ENCODE measurements at regions not wholly inside any gene's neighbourhood (a gene's known extent, or its start where the extent isn't known, plus 50 kb on each side); places are given as distances from the start of the nearest gene placed in this dataset.
"Not testable (repeated sequence)": the region's sequence is repeated elsewhere in the genome, so short reads cannot be mapped to it uniquely, and the experiment has no call there.

DNA sequence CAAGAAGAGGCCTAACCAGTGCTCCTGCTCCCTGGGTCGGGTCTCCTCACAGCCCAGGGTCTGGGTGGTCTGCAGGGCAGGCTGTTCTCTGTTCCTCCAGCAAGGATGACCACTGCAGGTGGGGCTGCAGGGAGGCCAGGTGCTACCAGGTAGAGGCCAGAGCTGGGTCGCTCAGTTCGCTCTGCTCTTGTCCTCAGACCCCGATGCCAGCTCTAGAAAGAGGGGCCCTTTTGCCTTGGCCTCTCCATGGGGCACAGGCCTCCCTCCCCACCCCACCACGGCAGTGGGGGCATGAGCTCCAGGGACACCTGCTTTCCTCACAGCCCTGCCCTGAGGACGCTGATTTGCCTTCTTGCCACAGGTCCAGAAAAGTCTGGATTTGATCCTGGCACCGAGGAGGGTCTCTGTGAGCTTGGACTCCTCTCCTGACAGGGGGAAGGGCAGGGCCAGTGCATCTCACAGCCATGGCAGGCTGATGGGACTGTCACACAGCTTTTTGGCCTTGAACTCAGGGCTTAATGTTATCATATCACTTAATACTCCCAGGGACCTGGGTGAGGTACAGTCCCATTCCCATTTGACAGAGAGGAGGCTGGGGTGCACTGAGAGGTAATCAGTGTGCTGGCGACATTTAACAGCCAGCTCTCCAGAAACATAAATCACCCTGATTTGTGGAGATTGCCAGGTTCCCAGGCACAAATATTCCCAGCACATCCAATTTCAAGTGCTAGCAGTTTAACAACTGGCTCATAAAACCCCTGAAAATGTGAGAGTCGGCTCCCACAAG, 273.0 kb upstream of the SFSWAP start:
- no peak overlapping the region for H3K4me3 ChIP-seq (ENCODE audit: low read length)
- Mint-ChIP-seq H3K4me1 (ENCODE audit: low read depth) (no peaks in the 10 kb centered on the region), H3K27me3 (peaks cover 29% of the 10 kb centered on the region), H3K4me3 (no peak overlapping the region), H3K9me3 (no peaks in the 10 kb centered on the region), H3K36me3 (ENCODE audit: low read depth) (no peaks in the 10 kb centered on the region), H3K27ac (no peak overlapping the region)
- ChIA-PET CTCF (no interaction called here), POLR2A (no interaction called here)
- ATAC-seq (ENCODE audit: poor library complexity) (no peak), DNase-seq (no peak)
- no peaks in the 10 kb centered on the region for H3K4me1 ChIP-seq (ENCODE audit: insufficient read depth, low read length)
- H3K27me3 ChIP-seq (ENCODE audit: control insufficient read depth in 1 of 2, insufficient read depth in 2 of 2, low read length in 2 of 2): peaks cover 0 to 22% of the 10 kb centered on the region in 2 experiments
- H3K9me3 ChIP-seq (ENCODE audit: control insufficient read depth in 1 of 2, insufficient read depth in 1 of 2, low read length in 2 of 2): peaks cover 0 to under 1% of the 10 kb centered on the region in 2 experiments
- no peaks in the 10 kb centered on the region for H3K36me3 ChIP-seq (ENCODE audit: insufficient read depth, low read length)
- intact Hi-C loops (cut with DNase I, micrococcal nuclease): loop anchor here in 1 of 2 experiments (5.0 kb wide), 1 partner anchor 211 kb away; no protein-coding TSS in a partner anchor
- no peak for TF ChIP-seq CTCF (IDR thresholded peaks at IDR 0.05)
- no peak overlapping the region for H3K27ac ChIP-seq (ENCODE audit: low read depth in 1 of 2, low read length in 2 of 2)

- H3K4me1 ChIP-seq (ENCODE audit: insufficient read depth, low read length); POLR2A ChIA-PET; H3K9me3 ChIP-seq (ENCODE audit: control insufficient read depth in 1 of 2, insufficient read depth in 1 of 2, low read length in 2 of 2); H3K4me1 Mint-ChIP-seq (ENCODE audit: low read depth); H3K27ac ChIP-seq (ENCODE audit: low read depth in 1 of 2, low read length in 2 of 2); H3K9me3 Mint-ChIP-seq; H3K27ac Mint-ChIP-seq; H3K36me3 Mint-ChIP-seq (ENCODE audit: low read depth); ATAC-seq (ENCODE audit: poor library complexity); H3K4me3 Mint-ChIP-seq; H3K36me3 ChIP-seq (ENCODE audit: insufficient read depth, low read length); CTCF ChIA-PET; DNase-seq; H3K4me3 ChIP-seq (ENCODE audit: low read length): not testable (repeated sequence)
- intact Hi-C loops (cut with DNase I, micrococcal nuclease): loop anchor here in 1 of 2 experiments (5.0 kb wide), 1 partner anchor 211 kb away; no protein-coding TSS in a partner anchor
- H3K27me3 Mint-ChIP-seq: peaks cover 29% of the 10 kb centered on the region
- peaks cover 0 to 22% of the 10 kb centered on the region in 2 experiments for H3K27me3 ChIP-seq (ENCODE audit: control insufficient read depth in 1 of 2, insufficient read depth in 2 of 2, low read length in 2 of 2)
Observed at GRCh38 chr12:131438493-131438835, 272.4 kb upstream of the SFSWAP start.

GRCh38 chr12:131438881-131439280, 272.0 kb upstream of the SFSWAP start:
- Histone ChIP-seq H3K4me1 (ENCODE audit: insufficient read depth, low read length) (no peaks in the 10 kb centered on the region), H3K9me3 (ENCODE audit: control insufficient read depth in 1 of 2, insufficient read depth in 1 of 2, low read length in 2 of 2) (no peaks in the 10 kb centered on the region), H3K27me3 (ENCODE audit: control insufficient read depth in 1 of 2, insufficient read depth in 2 of 2, low read length in 2 of 2) (peaks cover 0 to 22% of the 10 kb centered on the region in 2 experiments), H3K36me3 (ENCODE audit: insufficient read depth, low read length) (no peaks in the 10 kb centered on the region), H3K27ac (ENCODE audit: low read depth in 1 of 2, low read length in 2 of 2) (no peak overlapping the region), H3K4me3 (ENCODE audit: low read length) (no peak overlapping the region)
- no peak overlapping the region for H3K4me3 Mint-ChIP-seq
- ATAC-seq (ENCODE audit: poor library complexity) (no peak), DNase-seq (no peak)
- no peak for TF ChIP-seq CTCF (IDR thresholded peaks at IDR 0.05)
- POLR2A ChIA-PET: no interaction called here
- H3K9me3 Mint-ChIP-seq: no peaks in the 10 kb centered on the region
- intact Hi-C loops (cut with DNase I, micrococcal nuclease): loop anchor here in 1 of 2 experiments (5.0 kb wide), 1 partner anchor 212 kb away; no protein-coding TSS in a partner anchor
- no peaks in the 10 kb centered on the region for H3K36me3 Mint-ChIP-seq (ENCODE audit: low read depth)
- peaks cover 29% of the 10 kb centered on the region for H3K27me3 Mint-ChIP-seq
- H3K27ac Mint-ChIP-seq: no peak overlapping the region
- no peaks in the 10 kb centered on the region for H3K4me1 Mint-ChIP-seq (ENCODE audit: low read depth)
- CTCF ChIA-PET: no interaction called here

DNA sequence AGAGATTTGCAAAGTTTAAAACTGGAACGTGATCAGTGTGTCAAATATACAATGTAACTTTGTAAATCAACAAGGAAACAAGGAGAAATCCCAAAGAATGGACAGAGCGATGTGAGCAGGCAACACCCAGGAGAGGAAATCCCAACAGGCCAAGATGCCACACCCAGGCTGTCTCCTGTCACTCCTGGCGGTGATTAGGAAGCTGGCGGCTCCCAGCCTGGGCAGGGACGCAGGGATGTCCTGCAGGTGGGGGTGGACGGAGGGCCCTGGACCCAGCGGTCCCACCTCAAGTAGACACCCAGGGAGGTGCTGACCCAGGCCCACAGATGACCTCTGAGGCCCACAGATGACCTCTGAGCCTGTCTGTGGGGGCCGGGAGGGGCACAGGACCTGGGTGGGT, 271.1 kb upstream of the SFSWAP start:
- H3K27me3 ChIP-seq (ENCODE audit: control insufficient read depth in 1 of 2, insufficient read depth in 2 of 2, low read length in 2 of 2): peaks cover 0 to 15% of the 10 kb centered on the region in 2 experiments
- H3K4me3 ChIP-seq (ENCODE audit: low read length); H3K4me1 ChIP-seq (ENCODE audit: insufficient read depth, low read length); H3K36me3 ChIP-seq (ENCODE audit: insufficient read depth, low read length); H3K27ac ChIP-seq (ENCODE audit: low read depth in 1 of 2, low read length in 2 of 2); CTCF ChIA-PET; H3K4me3 Mint-ChIP-seq; H3K9me3 Mint-ChIP-seq; H3K9me3 ChIP-seq (ENCODE audit: control insufficient read depth in 1 of 2, insufficient read depth in 1 of 2, low read length in 2 of 2); H3K4me1 Mint-ChIP-seq (ENCODE audit: low read depth); H3K27ac Mint-ChIP-seq; ATAC-seq (ENCODE audit: poor library complexity); DNase-seq; H3K36me3 Mint-ChIP-seq (ENCODE audit: low read depth); POLR2A ChIA-PET: not testable (repeated sequence)
- intact Hi-C loops (cut with DNase I, micrococcal nuclease): loop anchor here in 1 of 2 experiments (5.0 kb wide), 1 partner anchor 212 kb away; no protein-coding TSS in a partner anchor
- peaks cover 22% of the 10 kb centered on the region for H3K27me3 Mint-ChIP-seq

DNA sequence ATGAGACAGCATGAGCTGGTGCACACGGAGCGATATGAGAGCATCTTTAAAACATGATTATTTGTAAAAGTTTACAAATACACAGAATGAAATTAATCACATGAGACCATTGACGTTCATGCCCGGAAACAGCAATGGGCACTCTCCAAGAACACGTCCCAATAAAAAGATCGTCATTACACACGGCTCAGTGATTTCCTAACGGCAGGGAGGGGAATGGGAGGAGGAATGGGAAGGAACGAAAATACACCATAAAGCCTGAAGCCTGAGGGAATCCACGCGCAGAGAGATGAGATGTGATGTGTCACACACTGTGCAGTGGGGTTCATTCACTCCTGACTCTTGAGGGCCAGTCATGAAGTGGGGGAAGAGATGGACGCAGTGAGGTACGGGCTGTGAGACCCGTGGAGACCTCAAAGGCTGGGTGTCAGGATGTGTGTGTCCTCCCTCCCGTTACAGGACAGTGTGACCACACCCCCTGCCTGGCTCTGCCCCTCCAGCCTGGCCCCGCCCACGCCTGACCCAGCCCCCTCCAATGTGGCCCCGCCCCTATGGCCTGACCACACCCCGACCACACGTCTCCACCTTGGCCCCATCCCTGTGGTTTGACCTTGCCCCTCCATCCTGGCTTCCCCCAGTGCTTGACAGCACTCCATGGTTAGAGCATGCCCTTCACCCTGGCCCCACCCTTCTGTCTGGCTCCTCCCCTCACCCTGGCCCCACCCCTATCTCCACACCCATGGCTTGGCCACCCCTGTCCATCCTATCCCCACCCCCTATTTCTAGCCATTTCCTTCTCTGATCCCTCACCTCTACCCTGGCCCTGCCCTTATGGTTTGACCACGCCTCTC, 270.5 kb upstream of the SFSWAP start:
- H3K27ac ChIP-seq (ENCODE audit: low read depth in 1 of 2, low read length in 2 of 2); H3K36me3 Mint-ChIP-seq (ENCODE audit: low read depth); POLR2A ChIA-PET; DNase-seq; ATAC-seq (ENCODE audit: poor library complexity); CTCF ChIA-PET; intact Hi-C loops (cut with DNase I, micrococcal nuclease); H3K4me1 ChIP-seq (ENCODE audit: insufficient read depth, low read length); H3K4me1 Mint-ChIP-seq (ENCODE audit: low read depth); H3K9me3 Mint-ChIP-seq; H3K36me3 ChIP-seq (ENCODE audit: insufficient read depth, low read length); H3K4me3 ChIP-seq (ENCODE audit: low read length); H3K4me3 Mint-ChIP-seq; H3K27ac Mint-ChIP-seq; H3K9me3 ChIP-seq (ENCODE audit: control insufficient read depth in 1 of 2, insufficient read depth in 1 of 2, low read length in 2 of 2): not testable (repeated sequence)
- H3K27me3 ChIP-seq (ENCODE audit: control insufficient read depth in 1 of 2, insufficient read depth in 2 of 2, low read length in 2 of 2): peaks cover 0 to 14% of the 10 kb centered on the region in 2 experiments
- peaks cover 18% of the 10 kb centered on the region for H3K27me3 Mint-ChIP-seq
